Left hindlimb (tissue), 1 donor: ENCODE measurements at regions not wholly inside any gene's neighbourhood (a gene's known extent, or its start where the extent isn't known, plus 50 kb on each side); places are given as distances from the start of the nearest gene placed in this dataset.

Experiments used
- DNase-seq: peaks from one replicate; pipeline ENCODE4 v3.0.0-alpha.2; 2018

GRCh38 chr17:79500745-79501618 lies 109.9 kb downstream of the RBFOX3 start:
- no peak for DNase-seq

- DNase-seq = no peak
Observed at GRCh38 chr17:79498854-79499253, 112.0 kb downstream of the RBFOX3 start.

- no peak for DNase-seq
Observed at GRCh38 chr17:79497777-79498348, 113.0 kb downstream of the RBFOX3 start.

GRCh38 chr17:79496422-79497005 lies 114.3 kb downstream of the RBFOX3 start:
- DNase-seq = no peak

GRCh38 chr17:79495665-79496064 lies 115.2 kb downstream of the RBFOX3 start:
- DNase-seq = no peak

- no peak for DNase-seq
Observed at GRCh38 chr17:79491006-79491405, 119.8 kb downstream of the RBFOX3 start.

GRCh38 chr17:79490530-79490929 lies 120.3 kb downstream of the RBFOX3 start:
- DNase-seq = no peak

- no peak for DNase-seq
Observed at GRCh38 chr17:79487149-79487548, 123.7 kb downstream of the RBFOX3 start.

GRCh38 chr17:79485991-79486390 lies 124.9 kb downstream of the RBFOX3 start:
- DNase-seq = no peak

- DNase-seq = no peak
Observed at GRCh38 chr17:79485419-79485985, 125.3 kb downstream of the RBFOX3 start.

- no peak for DNase-seq
Observed at GRCh38 chr17:79484600-79485418, 126.0 kb downstream of the RBFOX3 start.

GRCh38 chr17:79483842-79484241 lies 127.0 kb downstream of the RBFOX3 start:
- DNase-seq = no peak

- no peak for DNase-seq
Observed at GRCh38 chr17:79482727-79483521, 127.9 kb downstream of the RBFOX3 start.

- no peak for DNase-seq
Observed at GRCh38 chr17:79479876-79480275, 131.0 kb downstream of the RBFOX3 start.

- no peak for DNase-seq
Observed at GRCh38 chr17:79478841-79479240, 132.0 kb downstream of the RBFOX3 start.

GRCh38 chr17:79478051-79478461 lies 132.8 kb downstream of the RBFOX3 start:
- no peak for DNase-seq

- DNase-seq = no peak
Observed at GRCh38 chr17:79476074-79476652, 134.7 kb downstream of the RBFOX3 start.

GRCh38 chr17:79473876-79474440 lies 136.9 kb downstream of the RBFOX3 start:
- no peak for DNase-seq

GRCh38 chr17:79473111-79473875 lies 137.6 kb downstream of the RBFOX3 start:
- no peak for DNase-seq

- no peak for DNase-seq
Observed at GRCh38 chr17:79470754-79471153, 140.1 kb downstream of the RBFOX3 start.
